ENCODE measurements at regions not wholly inside any gene's neighbourhood (a gene's known extent, or its start where the extent isn't known, plus 50 kb on each side); places are given as distances from the start of the nearest gene placed in this dataset.

GRCh38 chr18:33821503-33821902 lies 243.5 kb downstream of the ASXL3 start:
- H3K36me3 ChIP-seq (ENCODE audit: control insufficient read depth in 2 of 2, insufficient read depth in 1 of 2, low read length in 2 of 2) = no peaks in the 10 kb centered on the region
- H3K27ac ChIP-seq (ENCODE audit: extremely low read depth, low read depth, low read length) = no peak overlapping the region
- TF ChIP-seq ZNF830 (tag by site-specific recombination; IDR thresholded peaks at IDR 0.05; ENCODE audit: low read depth) (no peak), ZNF366 (tag by site-specific recombination; conservative IDR thresholded peaks at IDR 0.05) (peak; percentile 53), ZFP3 (tag by site-specific recombination; IDR thresholded peaks at IDR 0.05; ENCODE audit: low read depth) (no peak), ZSCAN18 (tag by site-specific recombination; IDR thresholded peaks at IDR 0.05) (no peak), ZNF501 (tag by site-specific recombination; IDR thresholded peaks at IDR 0.05) (no peak), ZNF555 (tag by site-specific recombination; conservative IDR thresholded peaks at IDR 0.05) (no peak), ZNF521 (tag by site-specific recombination; IDR thresholded peaks at IDR 0.05) (no peak), AEBP2 (tag by site-specific recombination; IDR thresholded peaks at IDR 0.05; ENCODE audit: borderline replicate concordance) (no peak), BCL11A (tag by site-specific recombination; IDR thresholded peaks at IDR 0.05; ENCODE audit: low read depth) (no peak), ZNF629 (tag by site-specific recombination; IDR thresholded peaks at IDR 0.05) (peak; percentile 59), SP7 (tag by site-specific recombination; IDR thresholded peaks at IDR 0.05) (peak; percentile 93)
- TF ChIP-seq, protein P1, sequence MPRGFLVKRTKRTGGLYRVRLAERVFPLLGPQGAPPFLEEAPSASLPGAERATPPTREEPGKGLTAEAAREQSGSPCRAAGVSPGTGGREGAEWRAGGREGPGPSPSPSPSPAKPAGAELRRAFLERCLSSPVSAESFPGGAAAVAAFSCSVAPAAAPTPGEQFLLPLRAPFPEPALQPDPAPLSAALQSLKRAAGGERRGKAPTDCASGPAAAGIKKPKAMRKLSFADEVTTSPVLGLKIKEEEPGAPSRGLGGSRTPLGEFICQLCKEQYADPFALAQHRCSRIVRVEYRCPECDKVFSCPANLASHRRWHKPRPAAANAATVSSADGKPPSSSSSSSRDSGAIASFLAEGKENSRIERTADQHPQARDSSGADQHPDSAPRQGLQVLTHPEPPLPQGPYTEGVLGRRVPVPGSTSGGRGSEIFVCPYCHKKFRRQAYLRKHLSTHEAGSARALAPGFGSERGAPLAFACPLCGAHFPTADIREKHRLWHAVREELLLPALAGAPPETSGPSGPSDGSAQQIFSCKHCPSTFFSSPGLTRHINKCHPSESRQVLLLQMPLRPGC (tag by site-specific recombination; IDR thresholded peaks at IDR 0.05) = no peak
- POLR2A ChIA-PET = no interaction called here
- no peaks in the 10 kb centered on the region for H3K4me1 ChIP-seq (ENCODE audit: control insufficient read depth, insufficient read depth, low read length)
- no peaks in the 10 kb centered on the region for H3K9me3 ChIP-seq (ENCODE audit: control insufficient read depth, insufficient read depth, low read depth, low read length)
- CTCF ChIA-PET = interaction anchor here (0.8 to 4.4 kb wide), 4 partner anchors 13 to 301 kb away, joined by 3 to 14 read pairs (median 3); no protein-coding TSS in a partner anchor
- H3K4me3 ChIP-seq (ENCODE audit: low read depth, low read length) = no peak overlapping the region

DNA sequence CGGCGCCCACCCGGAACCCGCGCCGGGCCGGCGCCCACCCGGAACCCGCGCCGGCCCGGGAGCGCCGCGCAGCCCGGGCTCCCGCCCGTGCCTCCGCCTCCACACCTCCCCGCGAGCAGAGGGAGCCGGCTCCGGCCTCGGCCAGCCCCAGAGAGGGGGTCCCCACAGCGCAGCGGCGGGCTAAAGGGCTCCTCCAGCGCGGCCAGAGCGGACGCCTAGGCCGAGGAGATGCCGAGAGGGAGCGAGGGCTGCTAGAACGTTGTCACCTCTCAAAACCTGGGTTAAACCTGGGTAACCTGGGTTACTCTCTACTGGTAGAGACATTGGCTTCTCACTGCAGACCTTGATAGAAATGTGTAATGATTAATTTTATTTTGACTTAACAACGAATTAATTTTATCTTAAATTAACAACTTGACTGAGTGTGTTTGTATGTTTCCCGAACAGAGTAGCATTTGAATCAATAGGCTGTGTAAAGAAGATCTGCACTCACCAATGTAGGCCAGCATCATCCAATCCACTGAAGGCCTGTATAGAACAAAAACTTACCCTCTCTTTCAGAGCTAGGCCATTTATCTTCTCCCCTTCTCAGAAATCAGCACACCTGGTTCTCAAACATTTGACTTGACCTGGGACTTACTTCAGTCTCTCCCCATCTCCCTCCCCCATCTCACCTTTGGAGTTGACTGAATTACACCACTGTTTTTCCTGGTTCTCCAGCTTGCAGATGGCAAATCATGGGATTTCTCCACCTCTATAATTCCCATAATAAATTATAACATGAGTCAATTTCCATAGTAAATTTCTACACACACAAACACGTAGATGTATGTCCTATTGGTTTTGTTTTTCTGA lies 242.7 kb downstream of the ASXL3 start:
- H3K27ac ChIP-seq (ENCODE audit: extremely low read depth, low read depth, low read length) = peak overlapping the region; percentile 35; the same call in 1 of the 2 replicates
- CTCF ChIA-PET = interaction anchor here (0.8 to 1.2 kb wide), 3 partner anchors 18 to 302 kb away, joined by 3 read pairs; no protein-coding TSS in a partner anchor
- no peaks in the 10 kb centered on the region for H3K36me3 ChIP-seq (ENCODE audit: control insufficient read depth in 2 of 2, insufficient read depth in 1 of 2, low read length in 2 of 2)
- POLR2A ChIA-PET = no interaction called here
- TF ChIP-seq GLIS2 (tag by site-specific recombination; IDR thresholded peaks at IDR 0.05) (peak; percentile 29; the same call in 1 of the 2 replicates), ZBTB8A (tag by site-specific recombination; IDR thresholded peaks at IDR 0.05) (peak; percentile 62), ZNF121 (tag by site-specific recombination; IDR thresholded peaks at IDR 0.05) (no peak), ZNF335 (tag by site-specific recombination; conservative IDR thresholded peaks at IDR 0.05) (peak; percentile 44), ZBTB26 (tag by site-specific recombination; optimal IDR thresholded peaks at IDR 0.05) (peak; percentile 31), ZBTB17 (tag by site-specific recombination; IDR thresholded peaks at IDR 0.05) (peak; percentile 40; the same call in 1 of the 2 replicates)
- TF ChIP-seq, protein P2, sequence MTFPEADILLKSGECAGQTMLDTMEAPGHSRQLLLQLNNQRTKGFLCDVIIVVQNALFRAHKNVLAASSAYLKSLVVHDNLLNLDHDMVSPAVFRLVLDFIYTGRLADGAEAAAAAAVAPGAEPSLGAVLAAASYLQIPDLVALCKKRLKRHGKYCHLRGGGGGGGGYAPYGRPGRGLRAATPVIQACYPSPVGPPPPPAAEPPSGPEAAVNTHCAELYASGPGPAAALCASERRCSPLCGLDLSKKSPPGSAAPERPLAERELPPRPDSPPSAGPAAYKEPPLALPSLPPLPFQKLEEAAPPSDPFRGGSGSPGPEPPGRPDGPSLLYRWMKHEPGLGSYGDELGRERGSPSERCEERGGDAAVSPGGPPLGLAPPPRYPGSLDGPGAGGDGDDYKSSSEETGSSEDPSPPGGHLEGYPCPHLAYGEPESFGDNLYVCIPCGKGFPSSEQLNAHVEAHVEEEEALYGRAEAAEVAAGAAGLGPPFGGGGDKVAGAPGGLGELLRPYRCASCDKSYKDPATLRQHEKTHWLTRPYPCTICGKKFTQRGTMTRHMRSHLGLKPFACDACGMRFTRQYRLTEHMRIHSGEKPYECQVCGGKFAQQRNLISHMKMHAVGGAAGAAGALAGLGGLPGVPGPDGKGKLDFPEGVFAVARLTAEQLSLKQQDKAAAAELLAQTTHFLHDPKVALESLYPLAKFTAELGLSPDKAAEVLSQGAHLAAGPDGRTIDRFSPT (tag by site-specific recombination; IDR thresholded peaks at IDR 0.05) = no peak
- no peaks in the 10 kb centered on the region for H3K4me1 ChIP-seq (ENCODE audit: control insufficient read depth, insufficient read depth, low read length)
- no peaks in the 10 kb centered on the region for H3K9me3 ChIP-seq (ENCODE audit: control insufficient read depth, insufficient read depth, low read depth, low read length)
- H3K4me3 ChIP-seq (ENCODE audit: low read depth, low read length) = peak overlapping the region; percentile 30

All from HEK293 (cell line).